H1 (cell line): ENCODE measurements at regions not wholly inside any gene's neighbourhood (a gene's known extent, or its start where the extent isn't known, plus 50 kb on each side); places are given as distances from the start of the nearest gene placed in this dataset.

Experiments used
- BRCA1 ChIP-seq: IDR thresholded peaks from 2 replicates; pipeline ENCODE4 v1.6.1; 2012; ENCODE audit warnings: low read depth, low read length, improper control_type of control experiment
- CHD1 ChIP-seq: IDR thresholded peaks from 2 replicates; pipeline ENCODE4 v1.6.1; 2012; ENCODE audit warnings: low read depth, low read length, improper control_type of control experiment
- FOSL1 ChIP-seq: IDR thresholded peaks from 2 replicates; pipeline ENCODE4 v1.6.1; 2011; ENCODE audit warnings: mild to moderate bottlenecking, low read depth, low read length, moderate library complexity; ENCODE audit not compliant: insufficient read depth
- GABPA ChIP-seq: IDR thresholded peaks from 2 replicates; pipeline ENCODE4 v1.6.1; 2011; ENCODE audit warnings: mild to moderate bottlenecking, low read length, moderate library complexity, borderline replicate concordance; ENCODE audit not compliant: insufficient read depth
- TF ChIP-seq, protein P1 (sequence below): IDR thresholded peaks from 2 replicates; pipeline ENCODE4 v1.6.1; 2012; ENCODE audit warnings: low read length, inconsistent platforms

DNA sequence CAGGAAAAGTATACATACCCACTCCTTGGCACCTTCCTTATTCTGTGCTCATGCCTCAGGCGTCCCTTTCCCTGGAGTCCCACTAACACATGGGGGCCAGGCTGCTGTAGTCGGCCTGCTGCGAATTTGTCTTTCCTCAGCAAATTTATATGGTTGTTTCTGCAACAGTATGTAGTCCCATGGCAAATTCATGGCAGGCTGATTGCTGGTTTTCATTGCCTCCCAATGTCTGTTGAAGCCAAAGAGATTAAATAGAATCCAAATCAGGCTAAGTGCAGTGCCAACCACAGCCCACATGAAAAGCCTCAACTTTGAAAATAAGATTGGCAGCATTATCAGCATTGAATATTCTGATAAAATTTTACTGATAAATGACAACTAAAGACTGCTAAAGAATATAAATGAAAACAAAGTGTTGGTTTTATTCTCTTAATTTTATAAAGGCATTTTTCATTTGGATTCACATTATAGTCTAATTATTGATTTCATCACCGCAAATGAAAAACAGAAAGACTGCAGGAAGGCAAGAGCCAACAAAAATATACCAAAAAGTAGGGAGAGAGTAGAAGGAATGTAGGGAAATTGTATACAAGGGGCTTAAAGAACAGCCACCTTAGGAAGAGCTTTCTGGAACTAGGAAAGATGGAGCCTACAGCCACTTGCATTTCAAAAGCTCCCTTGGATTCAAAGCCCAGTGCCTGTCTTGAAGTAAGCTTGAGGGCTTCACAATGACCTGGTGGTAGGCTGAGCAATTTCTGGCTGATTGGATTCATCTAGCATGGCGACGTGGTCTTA, 283.7 kb upstream of the MMADHC start (continued):
- TF ChIP-seq BRCA1 (no peak), GABPA (no peak), FOSL1 (no peak), CHD1 (no peak)
- TF ChIP-seq, protein P1, sequence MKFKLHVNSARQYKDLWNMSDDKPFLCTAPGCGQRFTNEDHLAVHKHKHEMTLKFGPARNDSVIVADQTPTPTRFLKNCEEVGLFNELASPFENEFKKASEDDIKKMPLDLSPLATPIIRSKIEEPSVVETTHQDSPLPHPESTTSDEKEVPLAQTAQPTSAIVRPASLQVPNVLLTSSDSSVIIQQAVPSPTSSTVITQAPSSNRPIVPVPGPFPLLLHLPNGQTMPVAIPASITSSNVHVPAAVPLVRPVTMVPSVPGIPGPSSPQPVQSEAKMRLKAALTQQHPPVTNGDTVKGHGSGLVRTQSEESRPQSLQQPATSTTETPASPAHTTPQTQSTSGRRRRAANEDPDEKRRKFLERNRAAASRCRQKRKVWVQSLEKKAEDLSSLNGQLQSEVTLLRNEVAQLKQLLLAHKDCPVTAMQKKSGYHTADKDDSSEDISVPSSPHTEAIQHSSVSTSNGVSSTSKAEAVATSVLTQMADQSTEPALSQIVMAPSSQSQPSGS = no peak
